NT2/D1 (cell line): ENCODE measurements at regions not wholly inside any gene's neighbourhood (a gene's known extent, or its start where the extent isn't known, plus 50 kb on each side); places are given as distances from the start of the nearest gene placed in this dataset.
"Not testable (repeated sequence)": the region's sequence is repeated elsewhere in the genome, so short reads cannot be mapped to it uniquely, and the experiment has no call there.

Experiments used
- DNase-seq: peaks from one replicate; pipeline ENCODE4 v3.0.0-alpha.2; 2011; ENCODE audit warnings: low read depth, low spot score
- H3K27me3 ChIP-seq: 2 replicates; pipeline ENCODE4 v1.6.0; 2011; ENCODE audit warnings: mild to moderate bottlenecking; ENCODE audit not compliant: insufficient read length, insufficient read depth
- H3K36me3 ChIP-seq: 2 replicates; pipeline ENCODE4 v1.6.1; 2011; ENCODE audit warnings: mild to moderate bottlenecking, low read length, mixed read lengths; ENCODE audit not compliant: insufficient read depth, insufficient read length
- H3K4me1 ChIP-seq: 2 replicates; pipeline ENCODE4 v1.5.1; 2011; ENCODE audit not compliant: insufficient read depth, insufficient read length
- H3K4me3 ChIP-seq: 2 replicates; pipeline ENCODE4 v1.5.1; 2011; ENCODE audit warnings: low read depth; ENCODE audit not compliant: insufficient read length
- H3K9ac ChIP-seq: 2 replicates; pipeline ENCODE4 v1.6.0; 2011; ENCODE audit warnings: low read depth; ENCODE audit not compliant: insufficient read length
- H3K9me3 ChIP-seq: 2 replicates; pipeline ENCODE4 v1.5.1; 2011; ENCODE audit warnings: mild to moderate bottlenecking, low read length; ENCODE audit not compliant: insufficient read depth
- SUZ12 ChIP-seq: IDR thresholded peaks from 2 replicates; pipeline ENCODE4 v1.6.1; 2011; ENCODE audit not compliant: insufficient read length, insufficient read depth; ENCODE audit errors: extremely low read depth
- YY1 ChIP-seq: IDR thresholded peaks from 2 replicates; pipeline ENCODE4 v1.6.1; 2011; ENCODE audit not compliant: insufficient read length, insufficient read depth
- ZNF274 ChIP-seq: IDR thresholded peaks from 2 replicates; pipeline ENCODE4 v1.6.1; 2011; ENCODE audit warnings: mild to moderate bottlenecking, low read depth, low read length

DNA sequence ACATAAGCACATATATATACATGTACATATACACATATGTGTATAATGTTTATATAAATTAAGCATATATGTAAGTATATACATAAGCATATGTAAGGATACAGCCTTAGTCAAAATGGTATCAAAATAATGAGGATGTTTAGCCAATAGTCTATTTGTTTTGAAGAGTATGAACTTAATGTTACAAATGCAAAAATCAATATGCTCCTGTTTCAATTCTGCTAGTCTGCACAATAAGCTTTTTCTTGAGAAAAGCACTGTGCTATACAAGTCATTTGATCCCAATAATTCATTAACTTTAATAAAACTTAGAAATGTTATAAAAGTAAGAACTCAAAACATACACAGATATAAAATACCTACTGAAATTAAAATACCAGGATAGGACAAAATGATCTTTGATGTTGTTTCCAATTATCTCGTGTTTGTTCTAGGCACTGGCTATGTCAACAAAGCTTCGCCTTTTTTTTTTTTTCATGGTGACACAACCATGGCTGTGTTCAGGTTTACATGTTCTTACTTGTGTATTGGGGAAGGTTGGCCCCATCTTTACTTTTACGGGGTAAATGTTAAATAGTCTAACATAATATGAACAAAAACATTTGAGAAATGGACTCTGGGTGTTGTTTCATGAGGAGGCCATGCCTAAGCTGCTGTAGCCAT lies 271.1 kb upstream of the CDH19 start:
- Histone ChIP-seq H3K4me1 (no peaks in the 10 kb centered on the region), H3K9me3 (no peaks in the 10 kb centered on the region), H3K9ac (no peak overlapping the region), H3K27me3 (no peaks in the 10 kb centered on the region), H3K36me3 (no peaks in the 10 kb centered on the region), H3K4me3 (no peak overlapping the region)
- TF ChIP-seq YY1, result no peak
- no peak for DNase-seq

DNA sequence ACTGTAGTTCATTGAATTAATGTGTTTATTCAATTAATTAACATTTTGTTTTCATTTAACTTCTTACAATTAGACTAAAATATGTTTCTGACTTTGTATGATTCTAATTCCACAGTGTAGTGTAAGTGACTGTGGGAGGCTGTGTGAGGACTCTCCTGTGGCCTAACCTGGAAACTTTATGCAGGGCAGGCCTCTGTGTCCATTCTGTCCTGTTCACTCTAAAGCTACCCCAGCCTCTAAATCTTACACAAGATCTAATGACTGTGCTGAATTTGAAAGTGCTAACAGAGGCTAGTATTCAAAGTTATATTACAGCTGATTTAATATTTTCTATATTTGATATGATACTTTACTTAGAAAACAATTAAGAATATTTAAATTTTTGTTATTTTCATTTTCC lies 270.5 kb upstream of the CDH19 start:
- no peaks in the 10 kb centered on the region for H3K9me3 ChIP-seq
- no peak overlapping the region for H3K9ac ChIP-seq
- no peak overlapping the region for H3K4me3 ChIP-seq
- H3K4me1 ChIP-seq, result no peaks in the 10 kb centered on the region
- H3K36me3 ChIP-seq, result no peaks in the 10 kb centered on the region
- no peak for DNase-seq
- TF ChIP-seq ZNF274, result no peak
- TF ChIP-seq YY1, result no peak
- no peak for TF ChIP-seq SUZ12
- H3K27me3 ChIP-seq, result no peaks in the 10 kb centered on the region

DNA sequence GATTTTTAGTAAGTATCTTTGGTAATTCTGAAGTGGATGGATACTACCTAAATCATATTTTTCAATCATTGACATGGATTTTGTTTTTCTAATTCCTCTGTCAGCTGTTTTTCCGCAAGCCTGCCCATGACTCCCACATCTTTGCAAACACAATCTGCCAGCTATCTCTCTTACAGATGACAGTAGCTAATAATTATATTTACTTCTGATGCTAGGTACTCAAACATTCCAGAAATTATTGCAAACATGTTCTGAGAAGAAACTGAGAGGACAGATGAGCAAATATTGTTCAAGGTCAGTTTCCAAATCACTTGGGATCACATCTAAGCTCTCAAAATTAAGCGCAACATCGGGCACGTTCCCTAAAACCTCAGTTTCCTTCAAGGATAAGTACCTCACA lies 270.0 kb upstream of the CDH19 start:
- Histone ChIP-seq H3K4me1 (no peaks in the 10 kb centered on the region), H3K27me3 (no peaks in the 10 kb centered on the region), H3K4me3 (no peak overlapping the region), H3K9me3 (no peaks in the 10 kb centered on the region), H3K9ac (no peak overlapping the region), H3K36me3 (no peaks in the 10 kb centered on the region)
- DNase-seq, result no peak
- no peak for TF ChIP-seq SUZ12
- TF ChIP-seq ZNF274, result no peak
- no peak for TF ChIP-seq YY1

DNA sequence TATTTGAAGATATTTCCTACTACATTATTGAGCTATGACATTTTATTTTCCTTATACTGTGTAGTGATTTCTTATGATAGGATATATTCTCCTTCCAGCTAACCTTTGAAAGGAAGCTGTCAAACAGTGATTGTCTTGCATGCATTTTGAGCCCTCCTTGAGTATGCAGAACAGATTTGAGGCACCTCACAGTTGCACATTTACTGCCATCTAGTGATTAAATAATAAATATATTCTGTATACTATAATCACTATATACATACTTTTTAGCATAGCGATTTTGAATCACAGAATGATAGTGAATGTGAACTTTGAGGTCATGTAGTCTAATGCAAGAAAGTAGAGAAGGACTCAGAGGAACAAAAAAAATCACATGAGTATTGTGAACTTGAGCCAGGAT lies 268.4 kb upstream of the CDH19 start:
- no peaks in the 10 kb centered on the region for H3K9me3 ChIP-seq
- DNase-seq, result no peak
- no peak overlapping the region for H3K9ac ChIP-seq
- no peaks in the 10 kb centered on the region for H3K27me3 ChIP-seq
- no peaks in the 10 kb centered on the region for H3K4me1 ChIP-seq
- TF ChIP-seq YY1 (no peak), SUZ12 (no peak), ZNF274 (no peak)
- no peak overlapping the region for H3K4me3 ChIP-seq
- no peaks in the 10 kb centered on the region for H3K36me3 ChIP-seq

DNA sequence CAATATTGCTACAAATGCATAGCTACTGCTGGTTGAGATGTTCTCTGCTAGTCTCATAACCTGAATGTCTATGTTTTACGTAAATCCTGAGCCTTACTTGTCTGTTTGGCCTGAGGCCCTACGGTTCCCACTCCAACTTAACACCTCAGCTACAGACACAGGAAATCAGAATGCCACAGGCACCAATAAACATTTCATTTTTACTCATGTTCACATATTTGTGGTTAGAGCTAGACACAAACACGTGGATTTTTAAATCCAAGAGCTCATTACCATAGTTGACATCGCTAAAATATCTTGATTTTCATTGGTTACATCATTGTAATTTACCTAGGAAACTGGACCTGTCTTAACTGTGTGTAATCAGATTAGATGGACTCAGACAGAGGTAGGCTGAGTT lies 263.8 kb upstream of the CDH19 start:
- no peaks in the 10 kb centered on the region for H3K27me3 ChIP-seq
- H3K4me1 ChIP-seq, result no peaks in the 10 kb centered on the region
- H3K36me3 ChIP-seq, result no peaks in the 10 kb centered on the region
- no peak for TF ChIP-seq YY1
- TF ChIP-seq ZNF274, result no peak
- no peak for TF ChIP-seq SUZ12
- no peaks in the 10 kb centered on the region for H3K9me3 ChIP-seq
- H3K4me3 ChIP-seq, result no peak overlapping the region
- no peak overlapping the region for H3K9ac ChIP-seq
- DNase-seq, result no peak

DNA sequence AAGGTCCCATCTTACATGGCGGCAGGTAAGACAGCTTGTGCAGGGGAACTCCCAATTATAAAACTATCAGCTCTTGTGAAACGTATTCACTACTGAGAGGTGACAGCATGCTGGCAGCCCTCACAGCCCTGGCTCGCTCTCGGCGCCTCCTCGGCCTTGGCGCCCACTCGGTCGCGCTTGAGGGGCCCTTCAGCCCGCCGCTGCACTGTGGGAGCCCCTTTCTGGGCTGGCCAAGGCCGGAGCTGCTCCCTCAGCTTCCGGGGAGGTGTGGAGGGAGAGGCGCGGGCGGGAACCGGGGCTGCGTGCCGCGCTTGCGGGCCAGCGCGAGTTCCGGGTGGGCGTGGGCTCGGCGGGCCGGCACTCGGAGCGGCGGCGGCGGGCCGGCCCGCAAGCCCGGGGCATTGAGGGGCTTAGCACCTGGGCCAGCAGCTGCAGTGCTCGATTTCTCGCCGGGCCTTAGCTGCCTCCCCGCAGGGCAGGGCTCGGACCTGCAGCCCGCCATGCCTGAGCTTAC lies 262.6 kb upstream of the CDH19 start:
- not testable (repeated sequence) for H3K9me3 ChIP-seq, H3K27me3 ChIP-seq, DNase-seq, H3K36me3 ChIP-seq, H3K4me1 ChIP-seq, H3K4me3 ChIP-seq, H3K9ac ChIP-seq

DNA sequence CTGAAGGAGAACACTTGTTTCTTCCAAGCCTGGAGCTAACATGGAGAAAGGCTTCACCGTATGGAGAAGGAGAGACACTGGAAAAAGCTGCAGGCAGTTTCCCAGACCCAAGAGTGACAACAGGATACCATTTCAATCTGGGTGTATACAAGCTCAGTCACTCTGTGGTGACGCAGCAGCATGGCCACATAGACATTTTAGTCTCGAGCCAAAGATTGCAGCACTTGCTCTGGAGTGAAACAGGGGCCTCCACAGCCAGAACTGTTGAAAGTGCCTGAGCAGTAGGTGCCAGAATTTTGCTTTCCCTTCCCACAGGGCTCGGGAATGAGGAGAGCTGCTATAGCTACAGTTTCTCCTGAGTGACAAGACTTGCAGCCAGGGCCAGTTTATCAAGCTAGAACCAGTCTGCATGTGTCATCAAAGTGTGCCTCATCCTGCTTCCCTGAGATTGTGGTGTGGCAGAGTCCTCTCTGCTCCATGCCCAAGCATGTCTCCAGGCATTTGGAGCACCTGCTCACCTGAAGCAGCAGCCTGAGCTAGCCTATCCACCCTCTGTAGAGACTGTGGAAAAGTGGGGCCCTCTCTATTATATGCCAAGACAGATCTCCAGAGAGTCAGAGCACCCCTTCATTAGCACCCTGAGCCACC lies 234.6 kb upstream of the CDH19 start:
- TF ChIP-seq SUZ12 (no peak), ZNF274 (no peak), YY1 (no peak)
- Histone ChIP-seq H3K9ac (no peak overlapping the region), H3K36me3 (no peaks in the 10 kb centered on the region), H3K4me1 (no peaks in the 10 kb centered on the region), H3K9me3 (no peaks in the 10 kb centered on the region), H3K27me3 (no peaks in the 10 kb centered on the region), H3K4me3 (no peak overlapping the region)
- no peak for DNase-seq
